ENCODE measurements at regions not wholly inside any gene's neighbourhood (a gene's known extent, or its start where the extent isn't known, plus 50 kb on each side); places are given as distances from the start of the nearest gene placed in this dataset.

DNA sequence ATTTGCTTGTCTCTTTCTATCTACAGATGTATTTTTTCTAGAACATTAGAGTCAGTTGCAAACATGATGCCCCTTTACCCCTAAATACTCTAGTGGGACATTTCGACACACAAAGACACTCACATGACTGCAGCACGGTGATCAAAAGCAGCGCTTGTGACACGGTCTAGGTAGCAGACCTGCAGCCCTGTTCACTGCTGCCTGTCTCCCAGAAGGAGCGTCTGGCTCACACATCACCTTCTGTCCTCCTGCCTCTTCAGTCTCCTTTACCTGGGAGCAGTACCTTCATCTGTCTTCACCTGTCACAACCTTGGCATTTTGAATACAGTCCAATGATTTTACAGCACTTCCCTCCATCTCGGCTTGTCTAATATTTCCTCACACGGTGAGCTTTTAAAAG lies 51.9 kb upstream of the SH3PXD2B start:
- H3K4me1 Mint-ChIP-seq (ENCODE audit: low read depth) = no peaks in the 10 kb centered on the region
- no peaks in the 10 kb centered on the region for H3K36me3 Mint-ChIP-seq
- intact Hi-C loops (cut with micrococcal nuclease) = no loop called here
- peaks cover 2% of the 10 kb centered on the region for H3K9me3 Mint-ChIP-seq
- H3K27ac Mint-ChIP-seq = no peak overlapping the region
- no peak overlapping the region for H3K4me3 Mint-ChIP-seq
- ChIA-PET CTCF (no interaction called here), POLR2A (no interaction called here)
- no peak for DNase-seq
- H3K27me3 Mint-ChIP-seq = peaks cover 19% of the 10 kb centered on the region

DNA sequence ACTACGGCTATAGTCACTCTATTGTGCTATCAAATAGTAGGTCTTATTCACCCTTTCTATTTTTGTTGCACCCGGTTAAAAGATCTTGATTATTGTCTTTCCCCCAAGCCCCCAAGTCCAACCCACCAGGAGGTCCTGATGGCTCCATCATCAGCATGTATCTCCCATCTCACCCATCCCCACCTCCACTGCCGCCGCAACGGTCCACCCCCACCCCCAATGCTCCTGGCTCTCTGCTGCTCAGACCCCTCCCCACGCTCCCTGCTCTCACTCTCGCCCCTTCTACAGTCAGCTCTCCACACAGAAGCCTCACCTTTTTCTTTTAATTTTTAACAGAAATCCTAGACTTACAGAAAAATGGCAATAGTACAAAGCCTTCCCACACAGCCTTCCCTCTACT lies 51.5 kb upstream of the SH3PXD2B start:
- intact Hi-C loops (cut with micrococcal nuclease) = no loop called here
- Mint-ChIP-seq H3K4me3 (no peak overlapping the region), H3K9me3 (no peaks in the 10 kb centered on the region), H3K36me3 (no peaks in the 10 kb centered on the region), H3K27ac (no peak overlapping the region), H3K4me1 (ENCODE audit: low read depth) (no peaks in the 10 kb centered on the region), H3K27me3 (peaks cover 19% of the 10 kb centered on the region)
- no peak for DNase-seq
- ChIA-PET POLR2A (no interaction called here), CTCF (no interaction called here)

DNA sequence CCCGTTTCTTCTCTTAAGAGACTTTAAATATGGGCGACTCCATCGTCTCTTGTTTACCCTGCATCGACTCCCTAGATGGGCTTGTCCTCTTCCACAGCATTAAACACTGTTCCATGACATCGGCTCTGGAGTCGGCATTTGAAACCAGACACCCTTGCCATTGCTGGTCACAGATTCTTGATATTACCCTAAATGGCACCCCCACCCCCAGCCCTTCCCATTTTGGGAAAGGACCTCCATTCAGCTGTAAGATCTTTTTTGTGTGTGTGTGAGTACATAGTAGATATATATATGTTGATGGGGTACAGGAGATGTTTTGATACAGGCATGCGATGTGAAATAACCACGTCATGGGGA lies 51.1 kb upstream of the SH3PXD2B start:
- POLR2A ChIA-PET = no interaction called here
- intact Hi-C loops (cut with micrococcal nuclease) = no loop called here

DNA sequence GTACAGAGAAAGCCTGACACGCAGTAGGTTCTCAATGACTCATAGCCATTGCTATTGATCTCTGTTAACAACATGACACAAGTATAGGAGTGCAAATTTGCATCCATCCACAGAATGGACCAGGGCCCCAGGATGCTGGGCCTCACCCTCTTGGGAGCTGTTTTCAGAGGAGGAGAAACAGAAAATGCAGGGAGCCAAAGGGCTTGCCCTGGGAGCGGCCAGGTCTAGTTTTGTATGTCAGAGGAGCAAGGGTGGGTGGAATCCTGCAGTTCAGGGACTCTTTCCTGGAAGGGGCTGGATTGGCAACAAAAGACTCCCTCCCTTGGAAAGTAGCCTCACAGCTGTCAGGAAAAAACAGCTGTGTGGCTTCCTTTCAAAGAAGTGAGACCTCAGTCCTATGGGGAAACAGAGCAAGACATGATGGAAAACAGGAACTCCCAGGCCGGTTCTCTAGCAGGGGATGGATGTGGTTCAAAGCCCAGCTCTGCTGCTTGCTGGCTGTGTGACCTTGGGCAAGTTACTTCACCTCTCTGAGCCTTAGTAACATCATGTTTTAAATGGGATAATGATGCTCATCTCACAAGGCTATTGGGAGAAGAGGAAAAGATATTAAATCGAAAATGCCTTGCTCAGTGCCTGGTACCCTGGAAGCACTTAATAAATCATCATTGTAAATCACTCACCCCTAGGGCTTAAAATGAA lies 50.5 kb upstream of the SH3PXD2B start:
- no peak for DNase-seq
- no peak overlapping the region for H3K4me3 Mint-ChIP-seq
- H3K4me1 Mint-ChIP-seq (ENCODE audit: low read depth) = no peaks in the 10 kb centered on the region
- POLR2A ChIA-PET = no interaction called here
- H3K27me3 Mint-ChIP-seq = peaks cover 19% of the 10 kb centered on the region
- intact Hi-C loops (cut with micrococcal nuclease) = no loop called here
- H3K27ac Mint-ChIP-seq = no peak overlapping the region
- no peaks in the 10 kb centered on the region for H3K36me3 Mint-ChIP-seq
- CTCF ChIA-PET = no interaction called here
- no peaks in the 10 kb centered on the region for H3K9me3 Mint-ChIP-seq

More for the DNA sequence above, 51.1 kb upstream of the SH3PXD2B start:
- H3K36me3 Mint-ChIP-seq = no peaks in the 10 kb centered on the region
- no peaks in the 10 kb centered on the region for H3K4me1 Mint-ChIP-seq (ENCODE audit: low read depth)
- no peak overlapping the region for H3K27ac Mint-ChIP-seq
- no peak overlapping the region for H3K4me3 Mint-ChIP-seq
- H3K9me3 Mint-ChIP-seq = no peaks in the 10 kb centered on the region
- CTCF ChIA-PET = no interaction called here
- DNase-seq = no peak
- H3K27me3 Mint-ChIP-seq = peaks cover 19% of the 10 kb centered on the region

DNA sequence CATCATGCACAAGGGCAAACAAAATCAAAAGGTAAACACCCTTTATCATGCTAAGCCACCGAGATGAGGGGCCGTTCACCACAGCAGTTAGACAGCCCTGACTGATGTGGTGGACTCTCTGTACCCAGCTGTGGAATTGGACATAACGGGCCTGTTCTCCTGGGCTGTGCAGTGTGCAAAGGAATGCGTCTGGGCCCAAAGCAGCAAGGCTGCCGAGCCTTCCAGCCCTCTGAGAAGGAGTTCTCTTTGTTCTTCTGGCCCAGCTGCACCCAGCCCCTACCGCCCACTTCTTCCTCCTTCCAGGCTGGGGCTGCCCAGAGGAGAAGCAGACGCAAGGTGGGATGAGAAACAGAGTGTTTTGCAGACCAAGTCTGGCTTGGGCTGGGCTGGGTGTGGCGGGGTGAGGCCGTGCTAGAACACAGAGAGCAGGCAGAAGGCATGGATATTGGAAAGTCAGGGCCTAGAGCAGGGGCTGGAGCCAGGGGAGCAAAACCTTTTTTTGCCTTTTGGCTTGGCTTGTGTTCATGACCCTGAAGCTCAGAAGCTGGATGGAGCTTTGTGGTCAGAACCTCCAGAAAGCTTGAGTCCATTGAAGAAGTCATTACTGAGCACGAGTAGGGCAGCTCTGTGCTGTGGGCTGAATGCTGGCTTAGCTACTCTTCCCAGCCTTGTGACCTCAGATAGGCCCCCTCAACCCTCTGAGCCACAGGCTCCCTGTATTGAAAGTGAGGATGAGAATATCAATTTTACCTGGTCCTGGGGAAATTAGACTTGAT lies 49.8 kb upstream of the SH3PXD2B start:
- Mint-ChIP-seq H3K9me3 (no peaks in the 10 kb centered on the region), H3K4me1 (ENCODE audit: low read depth) (no peaks in the 10 kb centered on the region), H3K27me3 (peaks cover 16% of the 10 kb centered on the region), H3K4me3 (no peak overlapping the region), H3K27ac (no peak overlapping the region), H3K36me3 (no peaks in the 10 kb centered on the region)
- CTCF ChIA-PET = no interaction called here
- POLR2A ChIA-PET = no interaction called here
- DNase-seq = no peak
- intact Hi-C loops (cut with micrococcal nuclease) = no loop called here

Measured in activated CD4-positive, alpha-beta memory T cell treated with anti-CD3 and anti-CD28 coated beads for 36 hours (primary cell).